ENCODE measurements at regions not wholly inside any gene's neighbourhood (a gene's known extent, or its start where the extent isn't known, plus 50 kb on each side); places are given as distances from the start of the nearest gene placed in this dataset.

DNA sequence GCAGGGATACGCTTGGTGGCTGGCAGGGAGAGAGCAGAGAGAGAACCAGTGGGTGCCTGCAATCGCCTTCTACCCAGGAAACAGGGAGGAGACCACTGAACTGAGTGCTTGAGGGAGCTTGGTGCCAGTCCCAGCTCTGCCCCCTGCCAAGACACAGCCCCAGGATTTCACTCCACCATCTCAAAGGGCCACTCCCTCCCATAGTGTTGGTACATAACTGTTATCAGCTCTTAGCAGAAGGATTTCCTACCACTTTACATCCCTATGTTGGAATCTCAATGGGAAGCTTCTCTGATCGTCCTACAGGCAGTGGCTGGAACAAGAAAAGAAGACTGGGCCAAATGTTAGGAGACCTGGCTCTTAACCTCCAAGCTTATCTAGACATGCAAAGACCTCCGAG lies 157.4 kb upstream of the FOXN3 start:
- no peaks in the 10 kb centered on the region for H3K9me3 Mint-ChIP-seq
- no peaks in the 10 kb centered on the region for H3K27me3 Mint-ChIP-seq
- no peak overlapping the region for H3K27ac Mint-ChIP-seq
- peaks cover 3% of the 10 kb centered on the region for H3K36me3 Mint-ChIP-seq
- TF ChIP-seq, protein P1, sequence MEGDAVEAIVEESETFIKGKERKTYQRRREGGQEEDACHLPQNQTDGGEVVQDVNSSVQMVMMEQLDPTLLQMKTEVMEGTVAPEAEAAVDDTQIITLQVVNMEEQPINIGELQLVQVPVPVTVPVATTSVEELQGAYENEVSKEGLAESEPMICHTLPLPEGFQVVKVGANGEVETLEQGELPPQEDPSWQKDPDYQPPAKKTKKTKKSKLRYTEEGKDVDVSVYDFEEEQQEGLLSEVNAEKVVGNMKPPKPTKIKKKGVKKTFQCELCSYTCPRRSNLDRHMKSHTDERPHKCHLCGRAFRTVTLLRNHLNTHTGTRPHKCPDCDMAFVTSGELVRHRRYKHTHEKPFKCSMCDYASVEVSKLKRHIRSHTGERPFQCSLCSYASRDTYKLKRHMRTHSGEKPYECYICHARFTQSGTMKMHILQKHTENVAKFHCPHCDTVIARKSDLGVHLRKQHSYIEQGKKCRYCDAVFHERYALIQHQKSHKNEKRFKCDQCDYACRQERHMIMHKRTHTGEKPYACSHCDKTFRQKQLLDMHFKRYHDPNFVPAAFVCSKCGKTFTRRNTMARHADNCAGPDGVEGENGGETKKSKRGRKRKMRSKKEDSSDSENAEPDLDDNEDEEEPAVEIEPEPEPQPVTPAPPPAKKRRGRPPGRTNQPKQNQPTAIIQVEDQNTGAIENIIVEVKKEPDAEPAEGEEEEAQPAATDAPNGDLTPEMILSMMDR (conservative IDR thresholded peaks at IDR 0.05), result no peak
- DNase-seq (ENCODE audit: extremely low spot score, unreplicated experiment), result no peak
- H3K4me1 Mint-ChIP-seq (ENCODE audit: unreplicated experiment), result peaks cover 39% of the 10 kb centered on the region
- no peak overlapping the region for H3K4me3 Mint-ChIP-seq

DNA sequence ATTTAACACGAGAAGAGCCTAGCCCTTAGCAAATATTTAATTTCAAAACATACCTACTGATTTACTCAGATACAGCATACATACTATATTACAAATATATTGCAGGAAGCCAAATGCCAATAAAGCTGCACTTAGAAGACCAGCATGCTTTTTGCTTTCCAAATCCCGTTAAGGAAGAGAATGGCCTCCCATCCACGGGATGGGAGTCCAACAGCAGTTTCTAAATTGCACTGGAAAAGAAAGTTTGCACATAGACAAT lies 156.3 kb upstream of the FOXN3 start:
- TF ChIP-seq, protein P1 (conservative IDR thresholded peaks at IDR 0.05), result no peak
- DNase-seq (ENCODE audit: extremely low spot score, unreplicated experiment), result no peak
- peaks cover 2% of the 10 kb centered on the region for H3K9me3 Mint-ChIP-seq
- H3K27ac Mint-ChIP-seq, result no peak overlapping the region
- no peak overlapping the region for H3K4me3 Mint-ChIP-seq
- H3K36me3 Mint-ChIP-seq, result peaks cover 5% of the 10 kb centered on the region
- H3K4me1 Mint-ChIP-seq (ENCODE audit: unreplicated experiment), result peaks cover 34% of the 10 kb centered on the region
- H3K27me3 Mint-ChIP-seq, result no peaks in the 10 kb centered on the region

DNA sequence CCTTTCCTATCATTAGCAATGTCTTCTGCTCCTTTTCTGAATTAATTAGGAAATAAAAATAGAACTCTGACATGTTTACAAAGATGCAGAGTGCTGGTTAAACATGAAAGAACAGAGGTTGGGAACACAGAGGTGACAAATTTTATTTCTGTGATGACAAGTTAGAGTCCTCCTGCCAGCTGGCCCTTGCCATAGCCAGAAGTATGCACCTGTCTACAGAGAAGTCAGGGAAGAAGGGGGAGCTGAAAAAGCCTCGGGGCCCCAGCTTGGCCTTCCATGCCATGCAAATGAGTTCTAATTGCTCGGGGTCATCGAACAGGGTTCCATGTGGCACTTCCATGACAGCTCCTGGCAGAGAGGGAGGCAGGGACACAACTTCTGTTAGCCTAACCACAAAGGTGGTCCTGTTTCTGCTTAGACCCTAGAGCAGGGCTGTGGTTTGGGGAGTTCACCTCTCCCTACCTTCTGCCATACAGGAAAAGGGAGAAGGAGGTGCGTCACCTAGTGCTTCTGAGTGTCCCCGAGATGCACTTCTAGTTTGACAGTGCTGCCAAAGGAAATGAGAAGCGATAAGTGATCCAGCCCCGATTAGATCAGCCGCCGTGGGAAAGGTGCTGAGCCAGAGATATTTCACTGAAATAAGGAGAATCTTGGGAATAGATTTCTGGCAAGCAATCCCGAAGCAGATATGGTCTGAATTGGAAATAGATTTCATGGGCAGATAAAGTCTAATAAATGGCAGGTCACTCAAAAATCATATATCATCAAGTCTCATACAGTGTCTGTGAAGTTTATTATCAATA lies 155.8 kb upstream of the FOXN3 start:
- H3K4me1 Mint-ChIP-seq (ENCODE audit: unreplicated experiment), result peaks cover 30% of the 10 kb centered on the region
- TF ChIP-seq, protein P1 (conservative IDR thresholded peaks at IDR 0.05), result no peak
- peaks cover 7% of the 10 kb centered on the region for H3K9me3 Mint-ChIP-seq
- no peak for DNase-seq (ENCODE audit: extremely low spot score, unreplicated experiment)
- peaks cover 5% of the 10 kb centered on the region for H3K36me3 Mint-ChIP-seq
- no peak overlapping the region for H3K27ac Mint-ChIP-seq
- no peak overlapping the region for H3K4me3 Mint-ChIP-seq
- no peaks in the 10 kb centered on the region for H3K27me3 Mint-ChIP-seq

DNA sequence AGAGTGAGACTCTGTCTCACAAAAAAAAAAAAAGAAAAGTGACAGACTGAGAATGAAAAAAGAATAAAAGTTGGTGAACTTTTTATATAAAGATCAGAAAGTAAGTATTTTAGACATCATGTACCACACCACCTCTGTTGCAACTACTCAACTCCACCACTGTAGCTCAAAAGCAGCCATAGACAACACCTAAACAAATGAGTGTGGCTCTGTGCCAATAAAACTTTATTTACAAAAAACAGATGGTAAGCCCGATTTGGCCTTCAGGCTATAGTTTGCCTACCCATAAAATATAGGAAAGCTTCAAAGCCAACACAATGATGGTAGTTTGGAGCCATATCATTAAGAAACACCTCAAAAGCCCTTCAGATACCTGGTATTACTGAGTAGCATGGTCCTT lies 154.5 kb upstream of the FOXN3 start:
- TF ChIP-seq, protein P1 (conservative IDR thresholded peaks at IDR 0.05), result no peak
- peaks cover 25% of the 10 kb centered on the region for H3K4me1 Mint-ChIP-seq (ENCODE audit: unreplicated experiment)
- no peaks in the 10 kb centered on the region for H3K27me3 Mint-ChIP-seq
- H3K36me3 Mint-ChIP-seq, result peaks cover 5% of the 10 kb centered on the region
- H3K27ac Mint-ChIP-seq, result no peak overlapping the region
- H3K4me3 Mint-ChIP-seq, result no peak overlapping the region
- DNase-seq (ENCODE audit: extremely low spot score, unreplicated experiment), result no peak
- peaks cover 7% of the 10 kb centered on the region for H3K9me3 Mint-ChIP-seq

DNA sequence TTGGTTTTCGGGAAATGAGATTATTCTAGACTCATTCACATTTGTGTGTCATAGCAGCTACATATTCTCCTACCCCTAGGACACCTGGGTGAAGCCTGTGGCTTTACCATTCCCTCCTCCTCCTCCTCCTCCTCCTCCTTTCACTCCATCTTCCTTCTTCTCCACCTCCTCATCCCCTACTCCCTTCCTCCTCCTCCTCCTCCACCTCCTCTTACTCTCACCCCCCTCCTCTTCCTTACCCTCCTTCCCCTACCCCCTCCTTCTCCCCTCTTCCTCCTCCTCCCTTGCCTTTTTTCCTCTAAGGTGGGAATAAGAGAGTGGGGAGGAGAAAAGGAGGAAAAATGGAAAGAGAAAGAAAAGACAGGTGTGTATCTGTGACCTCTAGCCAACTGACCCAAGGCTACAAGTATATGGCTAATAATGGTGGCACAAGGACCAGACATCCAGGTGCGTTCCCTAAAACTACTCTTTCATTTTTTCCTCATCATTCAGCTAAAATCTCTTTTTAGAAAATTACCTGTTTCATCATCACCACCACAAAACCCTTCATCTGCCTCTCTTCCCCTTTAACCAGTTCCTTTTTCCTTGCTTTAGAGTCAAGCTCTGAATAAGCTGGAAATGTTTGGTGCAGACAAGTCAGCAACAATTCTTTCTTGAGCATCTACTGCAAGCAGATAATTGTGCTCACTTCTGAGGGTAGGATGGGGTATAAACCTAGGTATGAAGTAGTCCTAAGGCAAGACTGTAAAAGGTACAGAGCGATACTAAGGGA lies 149.8 kb upstream of the FOXN3 start:
- peaks cover 7% of the 10 kb centered on the region for H3K9me3 Mint-ChIP-seq
- TF ChIP-seq, protein P1 (conservative IDR thresholded peaks at IDR 0.05), result no peak
- no peaks in the 10 kb centered on the region for H3K27me3 Mint-ChIP-seq
- peaks cover 22% of the 10 kb centered on the region for H3K4me1 Mint-ChIP-seq (ENCODE audit: unreplicated experiment)
- peaks cover 14% of the 10 kb centered on the region for H3K36me3 Mint-ChIP-seq
- no peak for DNase-seq (ENCODE audit: extremely low spot score, unreplicated experiment)
- H3K4me3 Mint-ChIP-seq, result no peak overlapping the region
- no peak overlapping the region for H3K27ac Mint-ChIP-seq
